A549 (cell line): ENCODE measurements at regions not wholly inside any gene's neighbourhood (a gene's known extent, or its start where the extent isn't known, plus 50 kb on each side); places are given as distances from the start of the nearest gene placed in this dataset.
"Not testable (repeated sequence)": the region's sequence is repeated elsewhere in the genome, so short reads cannot be mapped to it uniquely, and the experiment has no call there.

Source experiments
- CTCF ChIP-seq: fragments of >200 bp; sonication (Bioruptor Twin); formaldehyde crosslinking; IDR thresholded peaks from 3 replicates; pipeline ENCODE4 v1.5.1; 2016
- EHMT2 ChIP-seq: fragments of 200-600 bp; sonication (generic); IDR thresholded peaks from 2 replicates; pipeline ENCODE4 v1.6.1; 2016; ENCODE audit warnings: antibody characterized with exemption, low read depth, mild to moderate bottlenecking, moderate library complexity
- FOSL2 ChIP-seq, 2 experiments: fragments of 450-650 bp in 1 of 2; fragments of >200 bp in 1 of 2; sonication (Bioruptor Twin) in 1 of 2; formaldehyde crosslinking; IDR thresholded peaks; 2 replicates each; pipeline versions ENCODE4 v1.5.0 to v1.6.1; 2016 to 2020; ENCODE audit warnings: mild to moderate bottlenecking in 1 of 2, moderate library complexity in 1 of 2
- MAX ChIP-seq: IDR thresholded peaks from 2 replicates; pipeline ENCODE4 v1.6.1; 2012
- MYC ChIP-seq: IDR thresholded peaks from 2 replicates; pipeline ENCODE4 v1.6.1; 2012; ENCODE audit warnings: mild to moderate bottlenecking, inconsistent platforms, low read length, improper control_type of control experiment, borderline replicate concordance
- POLR2A ChIP-seq: IDR thresholded peaks from 2 replicates; pipeline ENCODE4 v1.6.1; 2012; ENCODE audit warnings: mild to moderate bottlenecking, low read length
- RAD21 ChIP-seq, 2 experiments: fragments of >200 bp in 1 of 2; sonication (Bioruptor Twin) in 1 of 2; formaldehyde crosslinking in 1 of 2; IDR thresholded peaks in 1 of 2; conservative IDR thresholded peaks in 1 of 2; 2 replicates in 1 of 2; 3 replicates in 1 of 2; pipeline ENCODE4 v1.6.1; 2012 to 2018; ENCODE audit warnings: inconsistent platforms in 1 of 2

- not testable (repeated sequence) for TF ChIP-seq CTCF; POLR2A; FOSL2 (IDR thresholded peaks at IDR 0.05); FOSL2 (CRISPR knock-in tag; IDR thresholded peaks at IDR 0.05); RAD21 (conservative IDR thresholded peaks at IDR 0.05 in 1 of 2, IDR thresholded peaks at IDR 0.05 in 1 of 2); MYC; MAX; EHMT2
Measured at GRCh38 chr16:31692338-31692737, 164.6 kb downstream of the AHSP start.
